CD4-positive, alpha-beta T cell treated with Interleukin-15 for 1 hour (primary cell): ENCODE measurements at regions not wholly inside any gene's neighbourhood (a gene's known extent, or its start where the extent isn't known, plus 50 kb on each side); places are given as distances from the start of the nearest gene placed in this dataset.

Experiments used
- DNase-seq: peaks from one replicate; pipeline ENCODE4 v3.0.0-alpha.2; 2020

DNA sequence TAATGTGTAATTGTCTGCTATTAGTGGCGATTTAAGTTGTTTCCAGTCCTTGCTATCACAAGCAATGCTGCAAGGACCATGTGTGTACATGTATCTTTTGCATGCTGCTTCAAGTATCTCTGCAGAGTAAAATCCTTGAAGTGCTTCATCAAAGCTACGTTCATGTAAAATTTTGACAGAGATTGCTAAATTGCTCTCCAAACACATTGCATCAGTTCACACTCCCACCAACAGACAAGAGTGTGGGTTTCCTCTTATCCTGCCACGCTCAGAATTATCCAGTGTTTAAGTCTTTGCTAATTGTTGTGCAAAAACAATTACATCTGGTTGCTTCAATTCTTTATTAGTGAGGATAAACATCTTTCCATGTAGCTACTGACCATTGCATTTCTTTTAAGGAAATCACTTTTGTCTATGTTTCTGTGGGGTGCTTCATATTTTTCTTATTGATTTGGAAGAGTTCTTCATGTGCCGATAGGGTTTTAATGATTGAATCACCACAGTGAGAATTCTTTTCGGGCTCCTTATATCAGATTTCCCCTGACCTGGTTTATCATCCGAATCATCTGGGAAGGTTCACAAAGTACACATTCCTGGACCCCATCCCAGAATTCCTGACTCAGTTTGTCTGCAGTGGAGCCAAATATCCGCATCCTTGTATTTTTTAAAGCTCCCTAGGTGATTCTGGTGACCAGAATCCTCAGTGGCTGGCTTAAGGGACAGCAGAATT is 56.3 kb upstream of the GALNT2 start:
- DNase-seq = no peak

DNA sequence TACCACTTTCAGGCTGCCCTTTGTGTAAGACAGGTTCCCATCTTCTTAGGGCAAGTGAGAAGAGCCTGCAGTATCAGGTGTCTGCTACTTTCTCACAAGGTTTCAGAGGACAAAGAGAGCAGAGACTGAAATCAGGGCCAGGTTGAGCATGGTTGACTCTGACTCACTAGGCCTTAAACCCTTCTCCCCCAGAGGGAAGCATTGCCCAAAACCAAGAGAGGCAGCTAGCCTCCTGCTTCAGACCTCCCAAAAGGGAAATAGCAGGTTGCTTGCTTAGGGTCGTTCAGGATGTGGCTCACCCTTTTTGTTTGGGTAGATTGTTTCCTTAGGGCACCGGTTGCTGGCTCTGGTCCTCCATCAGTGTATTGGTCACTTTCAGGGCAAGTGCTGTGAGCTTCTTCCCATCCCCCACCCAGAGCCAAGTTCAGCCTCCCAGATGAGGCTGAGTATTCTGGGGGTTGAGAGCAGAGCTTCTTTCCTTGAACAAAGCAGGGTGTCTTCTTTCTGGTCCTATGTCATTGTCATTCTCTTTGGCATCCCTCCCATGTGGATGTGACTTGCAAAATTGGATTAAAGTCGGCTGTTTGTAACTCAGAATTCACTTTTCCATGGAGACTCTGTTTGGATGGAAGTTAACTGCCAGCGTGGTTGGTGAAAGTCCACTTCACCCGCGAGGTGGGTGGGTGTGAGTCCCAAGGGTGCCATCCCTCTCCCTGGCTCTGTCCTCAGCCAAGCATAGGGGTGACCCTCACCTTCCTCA is 55.5 kb upstream of the GALNT2 start:
- DNase-seq = no peak

DNA sequence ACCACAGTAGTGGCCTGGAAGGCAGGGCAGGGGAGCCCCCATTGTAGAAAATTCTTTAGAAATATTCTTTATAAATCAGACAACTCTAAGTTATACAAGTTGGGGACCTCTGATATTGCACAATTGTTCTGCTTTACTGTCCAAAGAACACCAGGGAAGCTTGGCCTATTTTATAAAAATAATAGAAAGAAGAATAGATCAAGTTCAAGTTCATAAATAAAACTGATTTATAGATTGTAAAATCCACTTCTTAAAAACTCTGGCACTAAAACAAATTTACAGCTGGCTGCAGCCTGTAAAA is 55.0 kb upstream of the GALNT2 start:
- no peak for DNase-seq

DNA sequence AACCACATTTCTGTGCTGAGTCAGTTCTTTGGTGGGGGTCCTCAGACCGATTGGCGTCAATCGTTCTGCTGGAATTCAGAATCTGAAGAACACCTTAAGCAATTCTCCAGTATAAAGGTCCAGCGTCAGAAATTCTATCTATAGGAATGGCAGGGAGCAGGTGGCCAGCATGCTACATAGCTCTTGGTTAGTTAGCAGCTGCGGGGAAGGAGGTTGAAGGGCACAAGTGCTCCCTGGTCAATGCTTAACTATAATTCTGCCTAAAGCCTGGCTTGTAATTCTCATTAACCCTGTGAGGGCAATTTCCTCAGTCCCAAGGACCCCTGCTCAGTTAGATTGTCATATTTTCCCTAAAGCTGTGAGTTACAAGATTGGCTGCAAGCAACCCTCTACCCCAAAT is 54.3 kb upstream of the GALNT2 start:
- DNase-seq = no peak

DNA sequence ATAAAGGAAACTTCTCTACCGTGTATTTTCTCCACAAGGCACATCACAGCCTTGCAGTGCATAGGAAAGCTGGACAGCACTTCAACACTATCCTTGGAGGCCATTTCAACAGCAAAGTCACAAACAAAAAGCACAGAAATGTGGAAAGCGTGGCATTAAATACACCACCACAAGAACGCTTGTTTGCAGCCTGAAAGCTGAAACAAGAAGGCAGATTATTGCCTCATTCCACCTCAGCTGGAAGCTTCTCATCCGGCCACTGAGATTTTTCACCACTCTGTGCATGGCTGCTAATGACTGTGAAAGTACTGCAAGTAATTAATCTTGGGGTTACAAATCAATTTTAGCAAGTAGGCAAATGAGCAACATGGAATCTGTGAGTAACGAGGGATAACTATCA is 50.9 kb upstream of the GALNT2 start:
- DNase-seq = no peak
